GM21723 (cell line): ENCODE measurements at regions not wholly inside any gene's neighbourhood (a gene's known extent, or its start where the extent isn't known, plus 50 kb on each side); places are given as distances from the start of the nearest gene placed in this dataset.
"Not testable (repeated sequence)": the region's sequence is repeated elsewhere in the genome, so short reads cannot be mapped to it uniquely, and the experiment has no call there.

Experiments
- ATAC-seq: cut with Tn5 transposase; IDR thresholded peaks from one replicate; pipeline ENCODE4 v1.9.1; 2021; ENCODE audit warnings: mild to moderate bottlenecking, moderate library complexity; ENCODE audit not compliant: unreplicated experiment

- ATAC-seq: no peak
These were observed 121.1 kb downstream of the PDCD6IP start for GRCh38 chr3:33919312-33920120.

GRCh38 chr3:33920511-33920910 lies 122.1 kb downstream of the PDCD6IP start:
- no peak for ATAC-seq

GRCh38 chr3:33921608-33922007 lies 123.2 kb downstream of the PDCD6IP start:
- ATAC-seq: no peak

GRCh38 chr3:33926998-33927605 lies 128.7 kb downstream of the PDCD6IP start:
- ATAC-seq: no peak

- no peak for ATAC-seq
These were observed 131.4 kb downstream of the PDCD6IP start for GRCh38 chr3:33929813-33930212.

- ATAC-seq: no peak
These were observed 133.1 kb downstream of the PDCD6IP start for GRCh38 chr3:33931512-33931911.

- ATAC-seq: no peak
These were observed 133.8 kb downstream of the PDCD6IP start for GRCh38 chr3:33932010-33932764.

- no peak for ATAC-seq
These were observed 137.9 kb downstream of the PDCD6IP start for GRCh38 chr3:33936171-33936920.

- ATAC-seq: no peak
These were observed 138.6 kb downstream of the PDCD6IP start for GRCh38 chr3:33936921-33937525.

- no peak for ATAC-seq
These were observed 139.2 kb downstream of the PDCD6IP start for GRCh38 chr3:33937628-33938027.

GRCh38 chr3:33940149-33940548 lies 141.7 kb downstream of the PDCD6IP start:
- no peak for ATAC-seq

- no peak for ATAC-seq
These were observed 142.3 kb downstream of the PDCD6IP start for GRCh38 chr3:33940736-33941135.

GRCh38 chr3:33941804-33942203 lies 143.4 kb downstream of the PDCD6IP start:
- ATAC-seq: no peak

GRCh38 chr3:33942483-33943150 lies 144.2 kb downstream of the PDCD6IP start:
- ATAC-seq: no peak

GRCh38 chr3:33943277-33943676 lies 144.8 kb downstream of the PDCD6IP start:
- ATAC-seq: no peak

- not testable (repeated sequence) for ATAC-seq
These were observed 148.2 kb downstream of the PDCD6IP start for GRCh38 chr3:33946612-33947011.

GRCh38 chr3:33947272-33948195 lies 149.1 kb downstream of the PDCD6IP start:
- ATAC-seq: no peak

- ATAC-seq: no peak
These were observed 150.6 kb downstream of the PDCD6IP start for GRCh38 chr3:33949074-33949473.

- ATAC-seq: no peak
These were observed 156.5 kb downstream of the PDCD6IP start for GRCh38 chr3:33954956-33955355.
